ENCODE measurements at regions not wholly inside any gene's neighbourhood (a gene's known extent, or its start where the extent isn't known, plus 50 kb on each side); places are given as distances from the start of the nearest gene placed in this dataset.

- TF ChIP-seq EZH2 (IDR thresholded peaks at IDR 0.05; ENCODE audit: low read length, missing control alignments), result no peak
- no peak for TF ChIP-seq CTCF (conservative IDR thresholded peaks at IDR 0.05 in 1 of 2, IDR thresholded peaks at IDR 0.05 in 1 of 2; ENCODE audit: low read depth in 1 of 2, low read length in 2 of 2)
- Histone ChIP-seq H3K36me3 (ENCODE audit: control insufficient read depth, insufficient read depth, low read length) (no peaks in the 10 kb centered on the region), H4K20me1 (ENCODE audit: control insufficient read depth, extremely low read depth, insufficient read depth, low read length) (no peaks in the 10 kb centered on the region), H3K9me3 (ENCODE audit: control insufficient read depth, insufficient read depth, low read depth, low read length) (no peaks in the 10 kb centered on the region), H3K4me1 (ENCODE audit: control insufficient read depth, extremely low read depth, insufficient read depth, low read length) (no peaks in the 10 kb centered on the region), H3K4me2 (ENCODE audit: extremely low read depth, insufficient read depth, low read length) (no peak overlapping the region), H3K27me3 (ENCODE audit: control insufficient read depth, insufficient read depth, low read length) (no peaks in the 10 kb centered on the region), H3K4me3 (replicated peaks in 1 of 4; ENCODE audit: control extremely low read depth in 1 of 4, insufficient read depth in 1 of 4, low read depth in 3 of 4, low read length in 4 of 4) (no peak overlapping the region), H2AFZ (ENCODE audit: low read length) (no peak overlapping the region), H3K27ac (ENCODE audit: insufficient read depth, low read length) (no peak overlapping the region), H3K9ac (ENCODE audit: insufficient read depth, low read length) (no peak overlapping the region), H3K79me2 (ENCODE audit: control insufficient read depth, insufficient read depth, low read length) (no peaks in the 10 kb centered on the region)
- DNase-seq (ENCODE audit: low read depth in 2 of 2), result no peak
These were observed 206.7 kb downstream of the ZNF621 start for GRCh38 chr3:40731445-40731844.

DNA sequence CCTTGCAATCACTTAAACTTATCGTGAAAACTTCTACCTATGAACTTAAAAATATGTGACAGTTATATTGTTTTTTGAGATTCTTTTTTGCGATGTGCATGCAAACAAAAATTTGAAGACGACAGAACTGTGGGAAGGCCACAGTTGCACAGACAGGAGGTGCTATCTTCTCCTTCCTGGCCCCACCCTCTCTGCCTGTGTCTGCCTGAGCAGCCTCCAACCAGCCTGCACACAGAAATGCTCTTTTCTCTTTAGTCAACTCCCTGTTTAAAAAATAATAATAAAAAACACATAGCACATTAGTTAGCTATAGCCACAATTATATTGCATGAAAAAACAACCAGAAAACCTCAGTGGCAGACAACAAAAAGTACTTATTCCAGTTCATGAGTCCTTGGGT, 212.2 kb downstream of the ZNF621 start:
- Histone ChIP-seq H4K20me1 (ENCODE audit: control insufficient read depth, extremely low read depth, insufficient read depth, low read length) (no peaks in the 10 kb centered on the region), H3K27me3 (ENCODE audit: control insufficient read depth, insufficient read depth, low read length) (no peaks in the 10 kb centered on the region), H3K9me3 (ENCODE audit: control insufficient read depth, insufficient read depth, low read depth, low read length) (no peaks in the 10 kb centered on the region), H3K36me3 (ENCODE audit: control insufficient read depth, insufficient read depth, low read length) (no peaks in the 10 kb centered on the region), H3K4me2 (ENCODE audit: extremely low read depth, insufficient read depth, low read length) (no peak overlapping the region), H3K4me3 (replicated peaks in 1 of 4; ENCODE audit: control extremely low read depth in 1 of 4, insufficient read depth in 1 of 4, low read depth in 3 of 4, low read length in 4 of 4) (no peak overlapping the region), H3K79me2 (ENCODE audit: control insufficient read depth, insufficient read depth, low read length) (no peaks in the 10 kb centered on the region), H3K9ac (ENCODE audit: insufficient read depth, low read length) (no peak overlapping the region), H3K4me1 (ENCODE audit: control insufficient read depth, extremely low read depth, insufficient read depth, low read length) (no peaks in the 10 kb centered on the region), H2AFZ (ENCODE audit: low read length) (no peak overlapping the region), H3K27ac (ENCODE audit: insufficient read depth, low read length) (no peak overlapping the region)
- DNase-seq (ENCODE audit: low read depth in 2 of 2), result no peak
- TF ChIP-seq CTCF (conservative IDR thresholded peaks at IDR 0.05 in 1 of 2, IDR thresholded peaks at IDR 0.05 in 1 of 2; ENCODE audit: low read depth in 1 of 2, low read length in 2 of 2) (no peak), EZH2 (IDR thresholded peaks at IDR 0.05; ENCODE audit: low read length, missing control alignments) (no peak)

GRCh38 chr3:40737343-40737742, 212.6 kb downstream of the ZNF621 start:
- no peaks in the 10 kb centered on the region for H3K4me1 ChIP-seq (ENCODE audit: control insufficient read depth, extremely low read depth, insufficient read depth, low read length)
- H3K36me3 ChIP-seq (ENCODE audit: control insufficient read depth, insufficient read depth, low read length), result no peaks in the 10 kb centered on the region
- no peak overlapping the region for H3K4me3 ChIP-seq (replicated peaks in 1 of 4; ENCODE audit: control extremely low read depth in 1 of 4, insufficient read depth in 1 of 4, low read depth in 3 of 4, low read length in 4 of 4)
- H3K79me2 ChIP-seq (ENCODE audit: control insufficient read depth, insufficient read depth, low read length), result no peaks in the 10 kb centered on the region
- no peak for TF ChIP-seq CTCF (conservative IDR thresholded peaks at IDR 0.05 in 1 of 2, IDR thresholded peaks at IDR 0.05 in 1 of 2; ENCODE audit: low read depth in 1 of 2, low read length in 2 of 2)
- TF ChIP-seq EZH2 (IDR thresholded peaks at IDR 0.05; ENCODE audit: low read length, missing control alignments), result no peak
- H2AFZ ChIP-seq (ENCODE audit: low read length), result no peak overlapping the region
- no peak for DNase-seq (ENCODE audit: low read depth in 2 of 2)
- no peak overlapping the region for H3K4me2 ChIP-seq (ENCODE audit: extremely low read depth, insufficient read depth, low read length)
- H4K20me1 ChIP-seq (ENCODE audit: control insufficient read depth, extremely low read depth, insufficient read depth, low read length), result no peaks in the 10 kb centered on the region
- H3K27me3 ChIP-seq (ENCODE audit: control insufficient read depth, insufficient read depth, low read length), result no peaks in the 10 kb centered on the region
- H3K27ac ChIP-seq (ENCODE audit: insufficient read depth, low read length), result no peak overlapping the region
- no peaks in the 10 kb centered on the region for H3K9me3 ChIP-seq (ENCODE audit: control insufficient read depth, insufficient read depth, low read depth, low read length)
- H3K9ac ChIP-seq (ENCODE audit: insufficient read depth, low read length), result no peak overlapping the region

All from fibroblast of lung (primary cell).